HG02884 (cell line): ENCODE measurements at regions not wholly inside any gene's neighbourhood (a gene's known extent, or its start where the extent isn't known, plus 50 kb on each side); places are given as distances from the start of the nearest gene placed in this dataset.
"Not testable (repeated sequence)": the region's sequence is repeated elsewhere in the genome, so short reads cannot be mapped to it uniquely, and the experiment has no call there.

Source experiments
- ATAC-seq: cut with Tn5 transposase; IDR thresholded peaks from one replicate; pipeline ENCODE4 v1.9.1; 2021; ENCODE audit warnings: mild to moderate bottlenecking, moderate library complexity; ENCODE audit not compliant: unreplicated experiment

- ATAC-seq: no peak
Measured at GRCh38 chr1:8120693-8121260, 94.7 kb upstream of the ERRFI1 start.

- not testable (repeated sequence) for ATAC-seq
Measured at GRCh38 chr1:8118736-8119135, 92.6 kb upstream of the ERRFI1 start.

DNA sequence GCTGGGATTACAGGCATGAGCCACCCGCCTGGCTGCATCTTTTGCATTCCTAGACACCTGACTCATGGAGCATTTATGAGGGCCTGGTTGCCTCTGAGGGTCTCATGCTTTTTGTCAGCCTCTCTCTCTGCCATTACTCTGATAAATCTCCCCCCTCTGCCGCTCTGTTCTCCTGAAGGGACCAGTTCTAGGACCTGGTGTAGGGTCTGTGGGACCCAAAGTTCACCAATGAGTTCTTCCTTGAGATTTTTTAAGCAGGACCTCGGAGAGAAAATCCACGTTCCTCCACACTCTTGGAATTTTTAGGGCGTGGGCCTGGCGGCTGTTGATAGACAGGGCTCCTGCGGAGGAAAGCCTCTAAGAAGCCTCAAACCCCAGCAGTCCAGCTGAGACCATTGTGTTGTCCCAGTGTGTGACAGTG is 91.9 kb upstream of the ERRFI1 start:
- no peak for ATAC-seq

- ATAC-seq: no peak
Measured at GRCh38 chr1:8116894-8117264, 90.8 kb upstream of the ERRFI1 start.

- ATAC-seq: no peak
Measured at GRCh38 chr1:8115769-8116167, 89.7 kb upstream of the ERRFI1 start.

DNA sequence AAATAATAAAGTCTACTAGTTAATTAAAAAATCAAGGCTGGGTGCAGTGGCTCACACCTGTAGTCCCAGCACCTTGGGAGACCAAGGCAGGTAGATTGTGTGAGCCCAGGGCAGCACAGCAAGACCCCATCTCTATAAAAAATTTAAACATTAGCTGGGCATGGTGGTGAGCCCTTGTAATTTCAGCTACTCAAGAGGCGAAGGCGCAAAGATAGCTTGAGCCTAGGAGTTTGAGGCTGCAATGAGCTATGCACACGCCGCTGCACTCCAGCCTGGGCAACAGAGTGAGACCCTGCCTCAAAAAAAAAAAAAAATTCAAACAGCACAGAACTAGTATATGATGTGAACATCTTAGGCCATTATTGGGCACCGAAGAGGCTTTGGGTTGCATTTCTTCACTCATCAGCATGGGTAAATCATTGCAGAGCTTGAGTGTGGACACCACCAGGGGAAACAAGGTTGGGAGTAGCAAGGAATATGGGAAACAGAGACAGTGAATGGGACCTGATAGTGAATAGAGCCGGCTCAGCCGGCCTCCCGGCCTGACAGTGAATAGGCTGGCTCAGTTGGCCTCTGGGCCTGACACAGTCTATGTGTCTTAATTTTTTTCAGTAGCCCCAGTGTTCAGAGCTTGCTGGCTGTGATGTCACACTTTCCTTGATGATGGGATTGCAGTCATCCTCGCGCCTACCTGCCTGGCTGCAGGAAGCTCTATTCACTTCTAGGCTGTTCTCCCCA is 89.1 kb upstream of the ERRFI1 start:
- no peak for ATAC-seq

DNA sequence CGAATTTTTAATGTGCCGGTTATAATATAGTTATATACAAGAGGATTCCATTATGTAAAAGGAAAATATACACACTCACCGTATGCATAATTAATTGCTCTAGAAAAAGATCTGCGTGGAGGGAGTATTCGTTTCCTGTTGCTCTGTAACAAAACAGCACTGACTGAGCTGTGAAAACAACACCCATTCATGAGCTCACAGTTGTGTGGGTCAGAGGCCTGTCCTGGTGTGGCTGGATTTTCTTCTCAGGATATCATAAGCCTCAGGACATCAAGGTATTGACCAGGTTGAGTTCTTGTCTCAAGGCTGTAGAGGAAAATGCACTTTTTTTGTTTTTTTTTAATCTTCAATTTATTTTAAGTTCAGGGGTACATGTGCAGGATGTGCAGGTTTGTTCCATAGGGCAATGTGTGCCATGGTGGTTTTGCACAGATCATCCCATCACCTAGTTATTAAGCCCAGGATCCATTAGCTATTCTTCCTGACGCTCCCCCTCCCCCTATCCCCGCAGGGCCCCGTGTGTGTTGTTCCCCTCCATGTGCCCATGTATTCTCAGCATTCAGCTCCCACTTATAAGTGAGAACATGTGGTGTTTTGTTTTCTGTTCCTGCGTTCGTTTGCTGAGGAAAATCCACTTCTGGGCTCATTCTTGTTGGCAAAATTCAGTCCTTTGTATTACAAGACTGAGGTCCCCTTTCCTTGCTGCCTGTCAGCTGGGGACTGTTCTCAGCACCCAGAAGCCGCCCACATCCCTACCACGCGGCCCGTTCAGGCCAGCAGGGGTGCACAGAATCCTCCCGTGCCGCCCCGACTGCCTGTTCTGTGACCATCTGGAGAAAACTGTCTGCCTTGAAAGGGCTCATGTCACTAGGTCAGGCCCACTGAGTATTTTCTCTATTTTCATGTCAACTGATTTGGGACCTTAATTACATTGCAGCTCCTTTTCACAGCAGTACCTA is 87.4 kb upstream of the ERRFI1 start:
- ATAC-seq: no peak

DNA sequence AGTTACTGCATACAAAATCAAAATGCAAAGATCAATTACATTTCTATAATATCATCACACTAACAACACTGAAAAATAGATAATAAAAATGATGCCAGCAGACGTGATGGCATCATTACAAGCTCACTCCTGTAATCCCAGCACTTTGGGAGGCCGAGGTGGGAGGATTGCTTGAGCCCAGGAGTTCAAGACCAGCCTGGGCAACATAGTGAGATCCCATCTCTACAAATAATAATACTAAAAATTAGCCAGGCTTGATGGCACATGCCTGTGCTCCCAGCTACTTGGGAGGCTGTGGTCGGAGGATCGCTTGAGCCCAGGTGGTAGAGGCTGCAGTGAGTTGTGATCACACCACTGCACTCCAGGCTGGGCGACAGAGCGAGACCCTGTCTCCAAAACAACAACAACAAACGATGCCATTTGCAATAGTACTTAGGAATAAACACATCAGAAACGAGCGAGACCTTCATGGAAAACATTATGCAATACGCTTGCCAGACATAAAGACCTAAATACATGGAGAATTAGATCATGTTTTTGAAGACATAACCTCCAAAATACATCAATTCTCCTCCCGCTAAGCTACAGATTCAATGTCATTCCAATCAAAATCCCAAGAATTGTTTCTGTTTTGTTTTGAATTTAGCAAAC is 86.6 kb upstream of the ERRFI1 start:
- ATAC-seq: no peak

DNA sequence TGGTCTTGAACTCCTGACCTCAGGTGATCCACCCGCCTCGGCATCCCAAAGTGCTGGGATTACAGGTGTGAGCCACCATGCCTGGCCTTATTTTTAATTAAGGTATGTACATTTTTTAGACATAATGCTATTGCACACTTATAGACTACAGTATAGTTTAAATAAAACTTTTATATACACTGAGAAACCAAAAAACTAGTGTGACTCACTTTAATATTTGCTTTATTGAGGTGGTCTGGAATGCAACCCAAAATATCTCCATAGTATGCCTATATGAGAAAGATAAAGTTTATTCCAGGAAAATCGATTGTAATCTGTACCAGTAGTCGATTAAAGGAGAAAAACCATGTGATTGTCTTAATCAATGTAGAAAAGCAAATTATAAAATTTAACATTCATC is 85.5 kb upstream of the ERRFI1 start:
- ATAC-seq: no peak

GRCh38 chr1:8109216-8109615 is 83.1 kb upstream of the ERRFI1 start:
- ATAC-seq: no peak

- no peak for ATAC-seq
Measured at GRCh38 chr1:8107897-8108296, 81.8 kb upstream of the ERRFI1 start.

DNA sequence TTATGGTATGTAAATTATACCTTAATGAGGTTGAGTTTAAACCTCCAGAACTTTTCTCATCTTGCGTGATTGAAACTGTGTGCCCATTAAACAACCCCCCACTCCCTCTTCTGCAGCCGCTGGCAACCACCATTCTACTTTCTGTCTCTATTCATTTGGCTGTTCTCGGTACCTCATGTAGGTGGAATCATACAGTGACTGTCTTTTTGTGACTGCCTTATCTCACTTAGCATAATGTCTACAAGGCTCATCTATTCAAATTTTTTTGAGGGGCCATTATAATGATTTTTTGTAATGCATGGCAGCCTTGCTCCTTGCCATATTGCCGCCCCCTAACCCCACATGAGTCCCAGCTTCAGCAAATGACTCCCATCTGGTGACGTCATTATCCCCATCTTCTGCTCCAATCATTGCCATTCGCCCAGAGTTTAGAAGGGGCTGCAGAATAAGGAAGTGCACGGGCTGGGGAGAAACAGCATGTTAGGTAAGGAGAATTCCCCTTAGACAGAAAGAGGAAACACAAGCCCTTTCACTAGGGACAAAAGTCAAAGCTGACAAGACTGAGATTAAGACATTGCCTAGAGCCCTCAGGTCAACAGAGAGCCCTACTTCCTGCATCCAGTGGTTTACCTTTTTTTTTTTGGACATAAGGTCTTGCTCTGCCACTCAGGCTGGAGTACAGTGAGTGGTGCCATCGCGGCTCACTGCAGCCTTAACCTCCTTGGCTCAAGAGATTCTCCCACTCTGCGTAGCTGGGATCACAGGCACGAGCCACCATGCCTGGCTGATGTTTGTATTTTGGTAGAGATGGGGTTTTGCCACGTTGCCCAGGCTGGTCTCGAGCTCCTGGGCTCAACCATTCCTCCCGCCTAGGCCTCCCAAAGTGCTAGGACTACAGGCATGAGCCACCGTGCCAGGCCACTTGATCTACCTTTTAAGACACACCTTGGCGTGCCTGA is 78.4 kb upstream of the ERRFI1 start:
- no peak for ATAC-seq

DNA sequence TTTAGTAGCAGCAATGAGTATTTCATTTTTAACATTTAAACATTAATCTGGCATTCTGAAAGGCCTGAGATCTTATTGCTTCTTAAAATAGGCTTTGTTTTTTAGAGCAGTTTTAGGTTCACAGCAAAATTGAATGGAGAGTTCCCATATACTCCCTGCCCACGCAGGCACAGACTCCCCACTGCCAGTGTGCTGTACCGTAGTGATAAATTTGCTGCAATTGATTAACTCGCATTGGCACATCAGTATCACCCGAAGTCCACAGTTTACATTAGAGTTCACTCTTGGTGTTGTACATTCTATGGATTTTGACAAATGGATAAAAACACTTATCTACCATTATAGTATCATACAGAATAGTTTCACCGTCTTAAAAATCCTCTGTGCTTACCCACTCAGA is 71.8 kb upstream of the ERRFI1 start:
- no peak for ATAC-seq

GRCh38 chr1:8097077-8097799 is 71.1 kb upstream of the ERRFI1 start:
- ATAC-seq: peak; percentile 90

DNA sequence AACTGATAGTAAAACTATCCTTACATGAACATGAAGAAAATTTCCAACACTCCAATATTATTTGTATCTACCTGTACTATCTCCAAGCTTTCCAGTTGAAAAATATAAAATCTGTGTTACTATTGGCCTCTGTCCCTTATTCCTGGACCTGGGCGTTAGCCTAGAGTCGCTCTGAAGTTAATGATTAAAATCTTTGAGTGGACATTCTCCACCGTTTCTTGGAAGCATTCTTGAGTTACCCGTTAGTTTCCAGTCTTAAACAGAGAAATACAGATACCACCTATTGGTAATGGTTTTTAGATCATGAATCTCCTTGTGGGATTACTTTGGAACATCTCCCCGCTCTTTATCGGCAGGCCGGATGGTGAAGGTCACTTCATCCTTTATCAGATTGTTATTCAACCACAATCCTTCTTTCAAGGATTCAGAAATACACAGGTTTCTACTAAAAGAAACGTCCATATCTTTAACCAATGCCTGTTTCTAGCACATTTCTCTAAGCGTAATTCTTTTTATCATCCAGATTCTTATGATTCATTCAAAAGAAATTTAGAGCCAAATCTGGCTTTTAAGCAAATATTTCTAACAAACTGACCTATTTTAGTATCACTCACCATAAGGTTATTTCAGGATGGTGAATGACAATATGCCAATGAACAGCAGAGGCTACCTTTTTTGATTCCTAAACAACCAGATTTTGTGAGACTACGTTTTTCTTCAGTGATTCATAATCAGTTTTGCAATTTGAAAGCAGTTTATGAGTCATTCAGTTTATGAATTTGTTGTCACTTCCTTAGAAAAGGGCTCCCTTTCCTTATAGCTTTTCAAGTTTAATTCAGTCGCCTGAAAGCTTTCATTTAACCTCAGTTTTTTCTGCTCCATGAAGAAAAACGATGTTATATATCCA is 70.2 kb upstream of the ERRFI1 start:
- ATAC-seq: no peak

- no peak for ATAC-seq
Measured at GRCh38 chr1:8095584-8095983, 69.5 kb upstream of the ERRFI1 start.

GRCh38 chr1:8094481-8095241 is 68.6 kb upstream of the ERRFI1 start:
- ATAC-seq: no peak
